AG10803 (cell line): ENCODE measurements at regions not wholly inside any gene's neighbourhood (a gene's known extent, or its start where the extent isn't known, plus 50 kb on each side); places are given as distances from the start of the nearest gene placed in this dataset.

Experiments
- DNase-seq: peaks from one replicate; pipeline ENCODE4 v3.0.0; 2010; ENCODE audit warnings: low read depth
- H3K4me3 ChIP-seq: 2 replicates; pipeline ENCODE4 v1.5.1; 2011; ENCODE audit warnings: mild to moderate bottlenecking, low read length, control low read depth
- TF ChIP-seq, protein P1 (sequence below): conservative IDR thresholded peaks from 2 replicates; pipeline ENCODE4 v1.5.1; 2011; ENCODE audit warnings: mild to moderate bottlenecking, low read length, control low read depth, inconsistent platforms

DNA sequence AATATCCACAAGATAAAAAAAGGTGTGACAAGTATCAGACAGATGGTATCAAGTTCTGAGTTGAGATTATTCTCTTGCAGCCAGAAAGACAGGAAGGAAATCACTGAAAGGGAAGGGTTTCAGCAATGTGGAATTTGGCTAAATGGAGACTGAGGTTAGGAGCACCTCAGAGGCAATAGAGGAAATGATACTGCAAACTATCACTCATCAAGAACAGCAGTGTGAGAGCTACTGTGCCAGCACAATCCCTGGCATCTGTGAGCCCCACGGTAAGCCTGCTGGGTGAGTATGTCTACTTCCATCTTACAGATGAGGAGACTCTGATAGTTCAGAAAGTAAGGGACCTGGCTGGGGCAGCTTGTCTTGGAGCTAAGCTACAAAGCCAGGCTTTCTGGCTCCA lies 162.0 kb downstream of the SALL1 start:
- TF ChIP-seq, protein P1, sequence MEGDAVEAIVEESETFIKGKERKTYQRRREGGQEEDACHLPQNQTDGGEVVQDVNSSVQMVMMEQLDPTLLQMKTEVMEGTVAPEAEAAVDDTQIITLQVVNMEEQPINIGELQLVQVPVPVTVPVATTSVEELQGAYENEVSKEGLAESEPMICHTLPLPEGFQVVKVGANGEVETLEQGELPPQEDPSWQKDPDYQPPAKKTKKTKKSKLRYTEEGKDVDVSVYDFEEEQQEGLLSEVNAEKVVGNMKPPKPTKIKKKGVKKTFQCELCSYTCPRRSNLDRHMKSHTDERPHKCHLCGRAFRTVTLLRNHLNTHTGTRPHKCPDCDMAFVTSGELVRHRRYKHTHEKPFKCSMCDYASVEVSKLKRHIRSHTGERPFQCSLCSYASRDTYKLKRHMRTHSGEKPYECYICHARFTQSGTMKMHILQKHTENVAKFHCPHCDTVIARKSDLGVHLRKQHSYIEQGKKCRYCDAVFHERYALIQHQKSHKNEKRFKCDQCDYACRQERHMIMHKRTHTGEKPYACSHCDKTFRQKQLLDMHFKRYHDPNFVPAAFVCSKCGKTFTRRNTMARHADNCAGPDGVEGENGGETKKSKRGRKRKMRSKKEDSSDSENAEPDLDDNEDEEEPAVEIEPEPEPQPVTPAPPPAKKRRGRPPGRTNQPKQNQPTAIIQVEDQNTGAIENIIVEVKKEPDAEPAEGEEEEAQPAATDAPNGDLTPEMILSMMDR = no peak
- no peak for DNase-seq
- H3K4me3 ChIP-seq = no peak overlapping the region

DNA sequence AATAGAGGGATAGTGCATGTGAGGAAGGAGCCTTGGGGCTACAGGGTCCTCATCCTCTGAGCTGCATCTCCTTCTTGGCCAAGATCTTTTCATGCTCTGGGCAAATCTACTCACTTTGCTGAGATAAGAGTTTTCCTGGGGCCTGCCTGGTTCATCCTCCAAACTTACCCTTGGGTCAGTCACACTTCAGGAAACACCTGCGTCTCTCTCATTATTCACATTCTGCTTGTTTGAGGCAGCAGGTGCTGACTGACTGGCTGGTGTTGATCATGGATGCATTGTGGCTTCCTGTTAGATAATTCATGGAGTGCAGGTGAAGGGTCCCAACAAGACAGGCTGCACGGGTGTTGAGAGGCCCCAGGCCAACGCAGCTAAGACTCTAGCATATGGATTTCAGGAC lies 162.6 kb downstream of the SALL1 start:
- TF ChIP-seq, protein P1 = no peak
- DNase-seq = no peak
- no peak overlapping the region for H3K4me3 ChIP-seq

DNA sequence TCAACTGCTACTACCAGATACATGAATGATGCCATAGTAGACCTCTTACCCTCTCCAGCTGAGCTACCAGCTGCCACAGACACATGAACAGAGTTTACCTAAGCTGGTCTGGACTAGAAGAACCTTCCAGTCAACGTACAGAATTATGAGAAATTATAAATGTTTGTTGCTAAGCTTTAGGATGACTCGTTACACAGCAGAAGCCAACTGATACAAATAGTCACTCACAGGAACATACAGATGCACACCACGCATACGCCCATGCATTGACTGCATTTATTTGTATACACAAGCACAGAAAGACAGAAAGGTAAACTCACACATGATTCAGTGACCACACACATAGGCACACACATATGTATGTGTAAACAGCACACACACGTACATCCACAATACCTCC lies 164.6 kb downstream of the SALL1 start:
- no peak for DNase-seq
- TF ChIP-seq, protein P1 = no peak
- no peak overlapping the region for H3K4me3 ChIP-seq

DNA sequence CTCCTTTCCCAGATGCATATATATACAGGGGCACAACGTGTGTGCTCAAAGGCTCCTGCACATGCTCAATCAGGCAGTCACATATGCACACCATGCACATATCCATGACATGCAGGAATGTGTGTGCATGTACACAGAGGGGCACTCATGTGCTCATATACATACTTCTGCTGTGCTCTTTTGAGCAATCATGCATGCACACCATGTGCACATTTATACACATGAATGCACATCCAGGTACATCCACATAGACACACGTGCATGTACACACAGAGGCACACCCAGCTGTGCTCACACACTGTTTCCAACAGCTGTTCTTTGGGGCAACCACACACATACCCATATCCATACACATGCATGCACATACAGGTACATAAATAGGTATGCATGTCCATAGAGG lies 165.3 kb downstream of the SALL1 start:
- H3K4me3 ChIP-seq = no peak overlapping the region
- no peak for DNase-seq
- TF ChIP-seq, protein P1 = no peak

DNA sequence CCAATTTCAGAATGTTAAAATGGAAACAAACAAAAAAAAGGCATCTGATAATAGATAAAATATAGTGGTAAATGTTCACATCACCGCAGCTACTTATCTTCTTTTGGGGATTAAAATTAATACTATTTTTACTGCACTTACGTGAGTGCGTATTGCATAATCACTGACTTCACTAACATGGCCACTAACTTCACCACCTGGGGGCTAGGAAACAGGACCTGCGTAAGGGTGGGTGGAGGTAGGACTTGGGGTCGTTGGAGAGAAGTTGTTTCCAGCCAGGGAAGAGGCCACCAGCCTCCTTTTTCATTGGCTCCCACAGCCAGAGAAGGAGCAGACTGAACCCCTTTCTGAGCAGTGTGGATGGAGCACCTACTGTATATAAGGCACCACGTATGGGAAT lies 166.4 kb downstream of the SALL1 start:
- no peak for DNase-seq
- TF ChIP-seq, protein P1 = no peak
- H3K4me3 ChIP-seq = no peak overlapping the region

DNA sequence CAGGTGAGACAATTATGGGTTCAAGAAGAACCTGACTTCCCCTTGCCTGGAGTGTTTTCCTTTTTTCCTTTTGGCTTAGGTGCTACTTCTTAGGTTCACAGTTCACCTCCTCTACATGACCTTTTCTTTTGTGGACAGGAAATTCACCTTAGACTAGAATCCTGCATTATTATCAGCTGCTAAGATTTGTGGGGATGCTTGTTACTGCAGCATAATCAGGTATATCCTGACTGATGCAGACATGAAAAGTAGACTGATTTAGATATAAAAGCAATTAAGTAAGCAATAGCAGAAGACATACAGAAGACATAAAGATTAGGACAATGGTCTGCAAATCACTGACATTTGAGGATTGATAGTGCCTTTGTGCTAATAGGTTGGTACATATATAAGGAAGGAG lies 168.3 kb downstream of the SALL1 start:
- no peak for DNase-seq
- H3K4me3 ChIP-seq = no peak overlapping the region
- TF ChIP-seq, protein P1 = no peak

DNA sequence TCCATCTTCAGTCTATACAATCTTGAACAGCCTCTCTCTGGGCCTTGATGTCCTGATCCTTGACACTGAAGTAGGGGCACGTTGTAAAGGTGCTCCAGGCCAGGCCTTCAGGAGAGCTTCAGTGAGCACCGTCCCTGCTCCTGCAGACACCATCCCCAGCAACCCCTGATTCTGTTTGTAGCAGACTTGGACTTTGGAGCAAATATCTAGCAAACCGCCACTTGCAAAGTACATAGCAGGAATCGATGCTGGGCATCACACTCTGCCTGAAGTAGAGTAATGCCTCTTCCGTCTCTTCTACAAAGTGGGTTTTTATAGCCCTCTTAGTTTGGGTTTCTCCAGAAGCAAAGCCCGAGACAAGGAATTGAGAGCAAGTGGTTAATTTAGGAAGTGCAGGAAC lies 169.1 kb downstream of the SALL1 start:
- DNase-seq = no peak
- H3K4me3 ChIP-seq = no peak overlapping the region
- TF ChIP-seq, protein P1 = no peak
